Astrocyte (in vitro differentiated cells and primary cell): ENCODE measurements at regions not wholly inside any gene's neighbourhood (a gene's known extent, or its start where the extent isn't known, plus 50 kb on each side); places are given as distances from the start of the nearest gene placed in this dataset.

ENCODE experiments used
- DNase-seq: peaks from one replicate; pipeline ENCODE4 v3.0.0-alpha.2; 2010; ENCODE audit warnings: low read depth
- FAIRE-seq: peaks from 2 replicates; lab custom pipeline; 2011; peaks lifted over from hg19 to GRCh38; lab: Jason Lieb, UNC
- H2AFZ ChIP-seq: 2 replicates; pipeline ENCODE4 v1.6.0; 2012; ENCODE audit warnings: low read depth, low read length, inconsistent platforms
- H3K27ac ChIP-seq: 2 replicates; pipeline ENCODE4 v1.5.1; 2011; ENCODE audit warnings: low read depth, low read length, inconsistent platforms
- H3K27me3 ChIP-seq: 2 replicates; pipeline ENCODE4 v1.6.0; 2011; ENCODE audit warnings: low read length, inconsistent platforms; ENCODE audit not compliant: insufficient read depth
- H3K36me3 ChIP-seq: 2 replicates; pipeline ENCODE4 v1.5.1; 2011; ENCODE audit warnings: low read length, inconsistent platforms; ENCODE audit not compliant: insufficient read depth
- H3K4me1 ChIP-seq: 2 replicates; pipeline ENCODE4 v1.5.1; 2011; ENCODE audit warnings: low read length, inconsistent platforms; ENCODE audit not compliant: insufficient read depth
- H3K4me2 ChIP-seq: 2 replicates; pipeline ENCODE4 v1.6.0; 2012; ENCODE audit warnings: low read length, inconsistent platforms
- H3K4me3 ChIP-seq: 2 replicates; pipeline ENCODE4 v1.5.1; 2011; ENCODE audit warnings: low read depth, mild to moderate bottlenecking, low read length, inconsistent platforms; ENCODE audit not compliant: insufficient read depth
- H3K79me2 ChIP-seq: 2 replicates; pipeline ENCODE4 v1.6.0; 2012; ENCODE audit warnings: mild to moderate bottlenecking, low read length, inconsistent platforms; ENCODE audit not compliant: insufficient read depth
- H3K9ac ChIP-seq: 2 replicates; pipeline ENCODE4 v1.6.0; 2012; ENCODE audit warnings: mild to moderate bottlenecking, low read length, inconsistent platforms
- H3K9me3 ChIP-seq: 2 replicates; pipeline ENCODE4 v1.5.1; 2012; ENCODE audit warnings: low read depth, mild to moderate bottlenecking, low read length, inconsistent platforms; ENCODE audit not compliant: insufficient read depth
- H4K20me1 ChIP-seq: 2 replicates; pipeline ENCODE4 v1.6.0; 2012; ENCODE audit warnings: low read length, inconsistent platforms; ENCODE audit not compliant: insufficient read depth
- H3K27ac Mint-ChIP-seq: one replicate; pipeline ENCODE4 v1.8.0; 2021; ENCODE audit warnings: mild to moderate bottlenecking, mixed read lengths; ENCODE audit not compliant: unreplicated experiment
- H3K27me3 Mint-ChIP-seq: one replicate; pipeline ENCODE4 v1.8.0; 2021; ENCODE audit warnings: low read depth, mixed read lengths; ENCODE audit not compliant: unreplicated experiment
- H3K36me3 Mint-ChIP-seq: one replicate; pipeline ENCODE4 v1.8.0; 2021; ENCODE audit warnings: low read depth, mixed read lengths; ENCODE audit not compliant: unreplicated experiment
- H3K4me1 Mint-ChIP-seq: one replicate; pipeline ENCODE4 v1.8.0; 2021; ENCODE audit warnings: low read depth, mixed read lengths; ENCODE audit not compliant: unreplicated experiment
- H3K4me3 Mint-ChIP-seq: one replicate; pipeline ENCODE4 v1.8.0; 2021; ENCODE audit warnings: mild to moderate bottlenecking, moderate library complexity, mixed read lengths; ENCODE audit not compliant: unreplicated experiment
- H3K9me3 Mint-ChIP-seq: one replicate; pipeline ENCODE4 v1.8.0; 2021; ENCODE audit warnings: mild to moderate bottlenecking, mixed read lengths; ENCODE audit not compliant: unreplicated experiment
- EZH2 ChIP-seq: IDR thresholded peaks from 2 replicates; pipeline ENCODE4 v1.6.1; 2012; ENCODE audit warnings: mild to moderate bottlenecking, low read length, inconsistent platforms; ENCODE audit not compliant: insufficient read depth
- TF ChIP-seq, protein P1 (sequence below): IDR thresholded peaks from 2 replicates; pipeline ENCODE4 v1.5.1; 2011; ENCODE audit warnings: low read depth, mild to moderate bottlenecking, inconsistent platforms, low read length, moderate library complexity; ENCODE audit not compliant: insufficient read depth

DNA sequence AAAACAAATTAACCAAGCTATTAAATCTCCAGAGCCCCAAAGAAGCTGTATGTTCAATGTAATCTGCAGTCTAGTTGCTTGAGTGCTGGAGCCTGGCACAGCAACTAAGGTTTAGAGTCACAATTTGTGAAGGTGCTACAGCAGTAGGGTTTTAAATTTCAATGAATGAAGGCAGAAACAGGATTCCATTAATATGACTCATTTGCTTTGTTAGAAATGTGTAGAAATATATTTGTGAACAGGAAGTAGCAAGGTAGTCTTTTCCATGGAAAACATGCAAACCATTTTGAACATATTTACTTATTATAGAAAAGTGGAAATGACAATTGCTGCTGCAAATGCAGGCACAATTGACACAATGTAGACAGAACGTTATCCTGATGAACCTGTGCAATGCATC lies 149.0 kb upstream of the STEAP4 start:
- TF ChIP-seq EZH2, result no peak
- TF ChIP-seq, protein P1, sequence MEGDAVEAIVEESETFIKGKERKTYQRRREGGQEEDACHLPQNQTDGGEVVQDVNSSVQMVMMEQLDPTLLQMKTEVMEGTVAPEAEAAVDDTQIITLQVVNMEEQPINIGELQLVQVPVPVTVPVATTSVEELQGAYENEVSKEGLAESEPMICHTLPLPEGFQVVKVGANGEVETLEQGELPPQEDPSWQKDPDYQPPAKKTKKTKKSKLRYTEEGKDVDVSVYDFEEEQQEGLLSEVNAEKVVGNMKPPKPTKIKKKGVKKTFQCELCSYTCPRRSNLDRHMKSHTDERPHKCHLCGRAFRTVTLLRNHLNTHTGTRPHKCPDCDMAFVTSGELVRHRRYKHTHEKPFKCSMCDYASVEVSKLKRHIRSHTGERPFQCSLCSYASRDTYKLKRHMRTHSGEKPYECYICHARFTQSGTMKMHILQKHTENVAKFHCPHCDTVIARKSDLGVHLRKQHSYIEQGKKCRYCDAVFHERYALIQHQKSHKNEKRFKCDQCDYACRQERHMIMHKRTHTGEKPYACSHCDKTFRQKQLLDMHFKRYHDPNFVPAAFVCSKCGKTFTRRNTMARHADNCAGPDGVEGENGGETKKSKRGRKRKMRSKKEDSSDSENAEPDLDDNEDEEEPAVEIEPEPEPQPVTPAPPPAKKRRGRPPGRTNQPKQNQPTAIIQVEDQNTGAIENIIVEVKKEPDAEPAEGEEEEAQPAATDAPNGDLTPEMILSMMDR, result no peak
- Mint-ChIP-seq H3K27me3 (no peaks in the 10 kb centered on the region), H3K27ac (no peak overlapping the region), H3K4me3 (no peak overlapping the region), H3K9me3 (no peaks in the 10 kb centered on the region), H3K4me1 (peaks cover 8% of the 10 kb centered on the region), H3K36me3 (no peaks in the 10 kb centered on the region)
- H3K9ac ChIP-seq, result no peak overlapping the region
- H3K9me3 ChIP-seq, result no peaks in the 10 kb centered on the region
- H4K20me1 ChIP-seq, result no peaks in the 10 kb centered on the region
- H3K4me1 ChIP-seq, result no peaks in the 10 kb centered on the region
- no peak for DNase-seq
- H2AFZ ChIP-seq, result no peak overlapping the region
- no peak overlapping the region for H3K4me2 ChIP-seq
- no peaks in the 10 kb centered on the region for H3K36me3 ChIP-seq
- no peak overlapping the region for H3K4me3 ChIP-seq
- H3K27ac ChIP-seq, result no peak overlapping the region
- no peaks in the 10 kb centered on the region for H3K27me3 ChIP-seq
- no peaks in the 10 kb centered on the region for H3K79me2 ChIP-seq
- FAIRE-seq, result no peak

DNA sequence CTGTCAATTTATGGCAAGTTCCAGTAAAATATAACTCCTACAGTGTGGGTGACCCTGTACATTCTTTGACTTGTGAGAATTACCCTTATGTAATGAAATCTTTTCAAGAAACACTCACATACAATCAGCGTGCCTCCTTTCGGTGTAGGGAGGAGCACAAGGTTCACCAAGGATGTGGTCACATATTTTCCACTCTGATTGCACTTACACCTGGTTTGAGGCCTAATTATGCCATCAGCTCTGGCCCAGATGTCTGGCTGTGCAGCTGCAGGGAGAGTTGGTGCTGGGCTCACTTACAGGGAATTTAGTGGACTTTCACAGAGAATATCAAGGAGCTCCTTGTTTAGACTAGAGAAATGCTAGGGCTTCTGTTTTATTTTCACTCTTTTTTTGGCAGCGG lies 146.0 kb upstream of the STEAP4 start:
- Mint-ChIP-seq H3K4me1 (peaks cover 8% of the 10 kb centered on the region), H3K36me3 (no peaks in the 10 kb centered on the region), H3K27ac (no peak overlapping the region), H3K4me3 (no peak overlapping the region), H3K9me3 (no peaks in the 10 kb centered on the region), H3K27me3 (no peaks in the 10 kb centered on the region)
- Histone ChIP-seq H2AFZ (no peak overlapping the region), H3K27ac (no peak overlapping the region), H3K4me3 (no peak overlapping the region), H3K36me3 (no peaks in the 10 kb centered on the region), H3K4me2 (no peak overlapping the region), H3K9ac (no peak overlapping the region), H3K79me2 (no peaks in the 10 kb centered on the region), H3K27me3 (no peaks in the 10 kb centered on the region), H3K4me1 (no peaks in the 10 kb centered on the region), H4K20me1 (no peaks in the 10 kb centered on the region), H3K9me3 (no peaks in the 10 kb centered on the region)
- TF ChIP-seq EZH2, result no peak
- TF ChIP-seq, protein P1, result no peak
- FAIRE-seq, result no peak
- no peak for DNase-seq

GRCh38 chr7:88450874-88451273 lies 144.2 kb upstream of the STEAP4 start:
- Histone ChIP-seq H3K4me3 (no peak overlapping the region), H3K9me3 (no peaks in the 10 kb centered on the region), H3K79me2 (no peaks in the 10 kb centered on the region), H3K4me1 (no peaks in the 10 kb centered on the region), H3K4me2 (no peak overlapping the region), H4K20me1 (no peaks in the 10 kb centered on the region), H3K27ac (no peak overlapping the region), H3K9ac (no peak overlapping the region), H2AFZ (no peak overlapping the region), H3K36me3 (no peaks in the 10 kb centered on the region), H3K27me3 (no peaks in the 10 kb centered on the region)
- TF ChIP-seq, protein P1, result no peak
- no peak for TF ChIP-seq EZH2
- no peaks in the 10 kb centered on the region for H3K9me3 Mint-ChIP-seq
- DNase-seq, result no peak
- H3K4me3 Mint-ChIP-seq, result no peak overlapping the region
- no peaks in the 10 kb centered on the region for H3K27me3 Mint-ChIP-seq
- H3K36me3 Mint-ChIP-seq, result no peaks in the 10 kb centered on the region
- no peak for FAIRE-seq
- H3K27ac Mint-ChIP-seq, result no peak overlapping the region
- H3K4me1 Mint-ChIP-seq, result peaks cover 12% of the 10 kb centered on the region
